HG03060 (cell line): ENCODE measurements at regions not wholly inside any gene's neighbourhood (a gene's known extent, or its start where the extent isn't known, plus 50 kb on each side); places are given as distances from the start of the nearest gene placed in this dataset.
"Not testable (repeated sequence)": the region's sequence is repeated elsewhere in the genome, so short reads cannot be mapped to it uniquely, and the experiment has no call there.

Experiments used
- ATAC-seq: cut with Tn5 transposase; IDR thresholded peaks from one replicate; pipeline ENCODE4 v1.9.1; 2021; ENCODE audit warnings: low read depth, moderate number of reproducible peaks; ENCODE audit not compliant: unreplicated experiment

DNA sequence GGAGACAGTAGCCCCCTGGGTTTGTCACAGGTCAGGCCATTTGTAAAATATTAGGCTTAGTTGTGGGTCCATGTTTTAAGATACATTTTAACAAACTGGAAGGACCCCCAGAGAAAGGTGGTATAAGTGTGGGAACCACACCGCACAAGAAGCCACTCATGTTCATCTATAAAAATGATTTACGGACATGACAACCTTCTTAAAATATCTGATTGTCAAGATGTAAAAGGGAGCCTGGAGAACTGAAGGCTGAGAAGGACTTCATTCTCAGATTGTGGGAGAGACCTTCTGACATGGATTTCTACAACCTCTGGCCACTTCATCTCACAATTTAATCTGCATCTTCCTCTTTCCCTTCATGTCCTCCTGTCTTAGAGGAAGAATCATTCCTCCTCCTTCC is 102.4 kb downstream of the VCPKMT start:
- no peak for ATAC-seq

DNA sequence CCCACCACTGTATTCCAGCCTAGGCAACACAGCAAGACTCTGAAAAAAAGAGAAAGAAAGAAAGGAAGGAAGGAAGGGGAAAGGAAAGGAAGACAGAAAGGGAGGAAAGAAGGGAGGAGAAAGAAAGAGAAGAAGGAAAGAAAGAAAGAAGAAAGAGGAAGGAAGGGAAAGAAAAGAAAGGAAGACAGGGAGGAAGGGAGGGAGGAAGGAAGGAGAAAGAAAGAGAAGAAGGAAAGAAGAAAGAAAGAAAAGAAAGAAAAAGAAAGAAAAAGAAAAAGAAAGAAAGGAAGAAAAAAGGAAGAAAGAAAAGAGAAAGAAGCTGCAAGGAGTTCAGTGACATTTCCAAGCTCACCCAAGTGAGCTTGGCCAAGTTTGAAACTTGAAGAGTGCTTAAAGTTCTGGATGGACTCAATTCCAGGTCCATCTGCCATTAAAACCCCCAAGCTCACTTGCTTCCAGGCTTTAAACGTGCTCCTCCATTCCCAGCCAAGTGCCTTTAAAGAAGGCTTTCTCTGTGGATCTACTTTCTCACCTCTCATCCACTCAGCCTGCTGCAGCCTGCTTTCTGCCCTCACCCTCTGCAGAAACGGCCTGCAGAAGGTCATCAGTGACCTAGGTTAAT is 101.5 kb downstream of the VCPKMT start:
- no peak for ATAC-seq

DNA sequence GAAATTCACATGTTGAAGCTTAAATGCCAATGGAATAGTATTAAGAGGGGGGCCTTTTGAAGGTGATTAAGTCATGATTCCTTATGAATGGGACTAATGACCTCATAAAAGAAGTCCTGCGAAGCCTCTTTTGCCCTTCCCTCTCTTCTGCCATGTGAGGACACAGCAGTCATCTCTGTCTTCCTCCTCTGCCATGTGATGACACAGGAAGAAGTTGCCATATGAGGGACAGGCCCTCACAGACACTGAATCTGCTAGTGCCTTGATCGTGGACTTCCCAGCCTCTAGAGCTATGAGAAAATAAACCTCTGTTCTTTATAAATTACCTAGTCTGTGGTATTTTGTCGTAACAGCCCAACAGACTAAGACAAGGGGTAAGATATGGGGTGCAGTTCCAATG is 100.7 kb downstream of the VCPKMT start:
- ATAC-seq = no peak

DNA sequence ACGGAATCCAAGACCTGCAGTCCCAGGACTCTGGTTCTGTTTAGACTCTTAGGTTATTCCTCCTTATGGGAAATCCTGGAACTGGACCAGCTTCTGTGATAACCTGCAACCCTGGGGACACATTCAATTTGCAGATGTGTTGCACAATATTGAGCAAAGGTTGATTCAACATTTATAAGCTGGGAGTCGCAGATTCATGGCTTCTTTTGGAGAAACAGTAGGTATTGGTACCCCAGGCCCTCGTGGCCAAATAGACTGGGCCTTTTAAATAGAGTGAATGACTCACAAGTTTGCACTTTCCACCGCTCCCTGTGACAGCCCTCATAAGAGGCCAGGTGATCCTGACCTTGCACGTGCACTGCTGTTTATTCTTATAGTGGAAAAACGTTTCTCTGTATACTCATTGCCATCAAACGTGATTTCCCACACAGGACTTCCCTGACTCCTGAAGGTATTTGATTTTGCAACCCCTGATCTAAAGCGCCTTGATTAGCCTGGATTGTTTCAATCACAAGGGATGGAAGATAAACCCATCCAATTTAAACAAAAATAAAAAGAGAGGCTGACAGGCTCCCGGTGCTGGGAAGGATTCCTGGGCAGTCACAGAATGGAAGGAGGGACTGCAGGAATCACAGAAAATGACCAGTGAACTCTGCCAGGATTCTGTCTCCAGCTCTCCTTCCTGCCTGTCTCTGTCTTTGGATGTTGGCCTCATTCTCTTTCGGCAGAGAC is 98.0 kb downstream of the VCPKMT start:
- ATAC-seq = no peak

DNA sequence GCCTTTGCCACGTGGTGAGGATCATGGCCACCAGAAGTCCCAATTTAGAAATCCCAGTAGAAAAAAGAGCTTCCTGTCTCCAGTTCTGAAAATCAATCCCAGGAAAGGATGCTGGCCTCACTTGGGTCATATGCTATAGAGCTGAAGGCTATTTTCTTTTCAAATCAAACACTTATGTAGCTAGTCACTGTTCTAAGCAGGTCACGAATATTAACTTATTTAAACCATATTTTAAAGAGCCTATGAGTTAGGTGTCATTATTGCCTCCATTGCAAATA is 97.5 kb downstream of the VCPKMT start:
- ATAC-seq = no peak

DNA sequence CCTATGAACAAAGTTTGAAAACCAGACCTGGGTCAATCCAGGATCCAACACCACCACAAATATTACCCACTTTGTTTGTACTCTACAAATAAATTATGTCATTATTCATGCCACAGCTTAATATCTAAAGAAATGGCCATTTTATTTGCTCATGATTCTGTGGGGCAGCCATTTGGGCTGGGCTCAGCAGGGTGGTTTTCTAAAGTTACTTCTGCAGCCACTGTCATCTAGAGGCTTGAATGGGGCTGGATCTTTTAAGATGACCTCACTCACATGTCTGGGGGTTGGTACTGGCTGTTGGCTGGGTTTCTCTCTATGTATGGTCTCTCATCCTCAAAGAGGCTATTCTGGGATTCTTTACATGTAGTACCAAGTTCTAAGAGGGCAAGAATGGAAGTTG is 96.2 kb downstream of the VCPKMT start:
- no peak for ATAC-seq

DNA sequence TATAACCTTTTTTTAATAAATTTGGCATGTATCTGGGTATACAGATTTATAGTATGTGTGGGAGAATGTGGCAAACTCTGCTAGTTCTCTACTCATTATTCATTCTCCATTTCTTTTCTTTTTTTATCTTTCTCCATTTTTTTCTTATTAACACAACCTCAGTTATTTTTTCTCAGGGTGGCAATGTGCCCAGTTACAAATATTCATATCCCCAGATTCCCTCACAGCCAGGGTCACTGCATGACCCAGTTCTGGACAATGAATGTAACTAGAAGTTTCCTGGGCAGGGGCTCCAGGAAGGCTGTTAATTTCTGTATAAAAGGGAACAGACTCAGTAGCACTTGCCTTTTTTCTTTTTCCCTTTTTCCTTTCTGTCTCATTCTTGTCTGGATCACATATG is 95.6 kb downstream of the VCPKMT start:
- no peak for ATAC-seq

DNA sequence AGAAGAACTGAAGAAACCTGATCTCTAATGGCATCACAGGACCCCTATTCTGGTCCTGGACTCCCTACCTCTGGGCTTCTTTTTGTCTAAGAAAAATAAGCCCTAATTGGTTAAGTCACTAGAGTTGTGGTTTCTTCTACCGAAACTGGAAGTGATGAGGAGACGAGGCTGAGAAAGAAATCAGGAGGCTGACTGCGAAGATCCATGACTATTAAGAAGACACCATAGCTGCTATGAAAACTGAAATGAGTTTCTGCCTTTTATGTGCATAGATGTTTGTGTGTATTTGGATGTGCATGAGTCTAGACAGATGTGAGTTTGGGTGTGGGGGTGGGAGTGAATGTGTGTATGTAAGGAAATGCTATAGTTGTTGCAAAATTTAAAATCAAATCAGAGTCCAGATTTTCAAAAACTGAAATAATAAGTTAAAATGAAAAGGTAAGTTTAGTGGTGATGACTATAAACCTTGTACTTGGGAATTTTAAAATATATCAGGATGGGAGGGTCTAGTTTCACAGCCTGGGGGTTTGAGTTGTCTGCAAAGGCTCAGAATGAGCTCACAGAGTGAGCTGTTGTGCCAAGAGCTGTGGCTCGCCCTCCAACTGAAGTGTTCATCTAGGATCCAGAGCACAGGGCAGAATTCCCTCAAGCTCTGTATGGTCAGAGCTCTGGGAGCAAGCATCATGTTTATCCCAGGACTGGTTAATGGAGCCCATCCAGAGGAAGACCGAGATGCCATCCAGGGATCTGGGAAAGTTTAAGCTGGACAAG is 94.9 kb downstream of the VCPKMT start:
- ATAC-seq = no peak

DNA sequence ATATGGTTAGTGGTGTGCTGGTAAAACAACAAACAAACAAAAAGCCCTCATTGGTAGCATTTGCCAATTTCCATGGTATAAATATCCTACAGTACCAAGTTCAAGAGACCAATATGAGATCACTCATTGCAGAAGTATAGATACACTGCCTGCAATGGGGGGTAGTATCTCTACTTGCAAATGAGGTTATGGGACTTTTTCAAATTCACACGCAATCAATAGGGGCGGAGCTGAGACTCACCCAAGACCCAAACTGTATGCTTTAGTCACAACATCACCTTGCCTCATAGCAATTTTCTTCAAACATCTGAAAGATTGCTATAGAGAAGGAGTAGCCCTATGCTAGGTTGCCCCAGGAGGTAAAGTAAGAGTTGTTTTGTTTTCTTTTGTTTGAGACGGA is 93.7 kb downstream of the VCPKMT start:
- ATAC-seq = no peak

DNA sequence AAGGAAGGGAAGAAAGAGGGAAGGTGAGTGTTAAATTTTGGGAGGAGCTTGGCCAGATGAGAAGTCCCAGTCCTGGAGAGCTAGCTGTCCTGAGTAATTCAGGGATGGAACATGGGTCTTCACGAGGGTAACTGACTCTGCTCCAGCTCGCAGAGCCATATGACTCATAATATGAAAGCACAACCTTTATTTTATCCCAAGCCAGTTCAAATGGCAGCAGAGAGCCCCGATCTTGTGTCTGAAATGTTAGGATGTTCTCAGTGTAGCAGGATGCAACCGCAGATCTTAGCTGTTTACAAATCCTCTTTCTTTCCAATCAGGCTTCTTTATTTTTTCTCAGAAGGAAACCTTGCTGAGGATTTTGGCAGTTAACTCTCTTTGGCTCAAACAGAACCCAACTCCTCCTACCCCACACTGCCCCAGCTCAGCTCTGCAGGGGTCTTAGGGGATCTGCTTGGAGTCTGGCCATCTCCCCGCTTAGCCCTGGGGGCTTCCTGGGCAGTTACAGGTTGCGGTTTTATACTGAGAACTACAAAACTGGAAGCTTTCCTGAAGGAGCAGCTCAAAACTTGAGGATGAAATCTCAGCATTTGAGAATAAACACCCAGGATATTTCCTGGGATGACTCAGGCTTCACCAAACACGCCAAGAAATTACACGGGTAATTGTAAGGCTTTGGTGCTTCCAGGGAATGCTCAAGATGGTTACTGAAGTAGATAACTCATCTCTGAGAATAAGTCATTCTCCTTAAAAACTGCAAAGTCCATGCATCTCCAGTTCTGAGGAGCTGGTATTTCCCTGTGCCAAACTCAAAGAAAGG is 92.5 kb downstream of the VCPKMT start:
- no peak for ATAC-seq

DNA sequence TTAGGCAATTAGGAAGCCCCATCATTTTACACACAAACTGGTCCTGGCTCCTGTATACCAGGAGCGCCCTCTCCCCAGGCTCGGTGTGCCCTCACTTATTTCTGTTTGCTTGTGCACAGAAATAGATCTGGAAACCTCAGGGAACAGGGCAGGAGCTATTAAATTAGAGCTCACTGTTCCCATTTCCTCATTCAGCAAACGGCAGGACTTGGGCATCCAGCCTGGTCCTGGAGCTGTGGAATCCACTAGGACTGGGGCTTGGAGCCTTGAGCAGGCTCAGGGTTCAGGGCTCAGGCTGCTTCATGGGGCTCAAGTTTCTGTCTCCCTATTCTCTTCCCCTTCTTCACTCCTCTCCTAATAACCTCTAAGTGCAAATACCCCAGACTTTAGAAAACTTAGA is 91.3 kb downstream of the VCPKMT start:
- no peak for ATAC-seq

DNA sequence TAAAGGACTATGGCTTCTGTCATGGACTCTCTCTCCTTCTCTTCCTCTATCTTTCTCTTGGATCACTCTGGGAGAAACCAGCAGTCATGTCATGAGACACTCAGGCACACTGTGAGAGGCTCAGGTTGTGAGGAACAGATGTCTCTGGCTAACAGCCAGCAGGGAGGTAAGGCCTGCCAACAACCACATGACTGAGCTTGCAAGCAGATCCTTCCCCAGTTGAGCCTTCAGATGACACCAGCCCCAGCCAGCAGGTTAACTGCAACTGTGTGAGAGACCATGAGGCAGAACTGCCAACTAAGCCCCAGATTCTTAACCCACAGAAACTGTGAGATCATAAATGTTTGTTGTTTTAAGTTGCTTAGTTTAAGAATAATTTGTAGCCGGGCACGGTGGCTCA is 90.6 kb downstream of the VCPKMT start:
- no peak for ATAC-seq

DNA sequence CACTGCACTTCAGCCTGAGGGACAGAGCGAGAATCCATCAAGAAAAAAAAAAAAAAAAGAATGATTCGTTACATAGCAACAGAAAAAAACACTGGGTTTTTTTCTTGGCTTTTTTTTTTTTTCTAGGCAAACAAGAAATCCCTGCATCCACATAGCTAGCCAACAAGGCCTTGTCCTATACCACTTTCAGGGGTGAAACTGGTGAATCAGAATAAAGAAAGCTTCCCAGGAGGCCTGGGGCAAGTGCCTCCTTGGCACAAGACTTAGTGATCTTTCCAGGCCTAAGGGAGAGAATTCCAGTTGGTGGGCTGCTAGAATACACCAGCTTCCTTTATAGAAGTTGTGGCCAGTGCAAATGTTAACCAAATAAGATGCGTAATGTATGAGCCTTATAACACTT is 90.0 kb downstream of the VCPKMT start:
- no peak for ATAC-seq

DNA sequence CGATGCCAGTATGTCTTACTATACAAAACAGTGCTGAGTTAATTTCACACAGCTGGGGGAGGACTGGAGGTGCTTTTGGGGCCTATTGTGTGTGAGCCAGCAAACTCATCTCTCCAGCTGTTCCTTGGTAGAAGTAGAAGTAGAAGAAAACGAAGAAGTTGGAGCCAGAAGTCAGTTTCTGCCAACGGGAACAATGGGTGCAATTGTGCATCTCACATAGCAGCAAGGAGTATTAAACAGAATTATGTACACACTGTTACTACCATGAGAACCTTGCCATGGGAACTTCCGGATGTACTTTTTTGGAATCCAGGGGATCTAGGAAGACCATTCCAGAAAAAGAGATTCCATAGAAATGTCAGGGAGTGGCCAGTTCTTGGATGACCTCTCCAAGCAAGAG is 88.6 kb downstream of the VCPKMT start:
- ATAC-seq = no peak

DNA sequence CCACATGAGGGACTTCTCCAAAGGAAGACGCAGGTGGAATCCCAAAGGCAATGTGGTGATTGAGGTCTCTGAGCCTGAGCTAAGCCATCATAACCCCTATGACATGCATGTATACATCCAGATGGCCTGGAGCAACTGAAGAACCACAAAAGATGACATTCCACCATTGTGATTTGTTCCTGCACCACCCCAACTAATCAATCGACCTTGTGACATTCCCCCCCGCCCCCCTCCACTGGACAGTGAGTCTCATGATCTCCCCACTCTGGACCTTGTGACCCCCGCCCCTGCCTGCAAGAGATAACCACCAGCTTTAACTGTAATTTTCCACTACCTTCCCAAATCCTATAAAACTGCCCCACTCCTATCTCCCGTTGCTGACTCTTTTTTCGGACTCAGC is 87.9 kb downstream of the VCPKMT start:
- ATAC-seq = no peak

DNA sequence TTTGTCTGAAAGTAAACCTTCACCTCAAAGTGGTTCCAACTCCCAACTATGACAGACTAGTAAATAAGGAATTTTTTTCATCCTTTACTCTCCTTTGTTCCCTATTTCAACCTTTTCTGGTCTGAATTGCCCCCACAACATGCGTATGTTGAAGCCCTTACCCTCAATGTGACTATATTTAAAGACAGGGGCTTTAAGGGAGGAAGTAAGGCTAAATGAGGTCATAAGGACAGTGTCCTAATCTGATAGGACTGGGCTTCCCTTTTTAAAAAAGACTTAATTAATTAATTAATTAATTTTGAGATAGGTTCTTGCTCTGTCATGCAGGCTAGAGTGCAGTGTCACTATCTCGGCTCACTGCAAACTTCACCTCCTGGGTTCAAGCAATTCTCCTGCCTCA is 86.3 kb downstream of the VCPKMT start:
- ATAC-seq = no peak

DNA sequence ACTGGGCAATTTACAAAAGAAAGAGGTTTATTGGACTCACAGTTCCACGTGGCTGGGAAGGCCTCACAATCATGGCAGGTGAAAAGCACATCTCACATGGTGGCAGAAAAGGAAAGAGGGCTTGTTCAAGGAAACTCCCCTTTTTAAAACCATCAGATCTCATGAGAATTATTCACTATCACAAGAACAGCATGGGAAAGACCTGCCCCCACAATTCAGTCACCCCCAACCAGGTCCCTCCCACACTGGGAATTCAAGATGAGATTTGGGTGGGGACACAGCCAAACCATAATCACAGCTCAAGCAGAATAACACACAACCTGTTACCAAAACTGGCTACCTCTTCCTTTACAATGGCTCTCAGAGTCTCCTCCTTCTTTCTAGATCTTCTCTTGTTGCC is 85.5 kb downstream of the VCPKMT start:
- ATAC-seq = not testable (repeated sequence)

DNA sequence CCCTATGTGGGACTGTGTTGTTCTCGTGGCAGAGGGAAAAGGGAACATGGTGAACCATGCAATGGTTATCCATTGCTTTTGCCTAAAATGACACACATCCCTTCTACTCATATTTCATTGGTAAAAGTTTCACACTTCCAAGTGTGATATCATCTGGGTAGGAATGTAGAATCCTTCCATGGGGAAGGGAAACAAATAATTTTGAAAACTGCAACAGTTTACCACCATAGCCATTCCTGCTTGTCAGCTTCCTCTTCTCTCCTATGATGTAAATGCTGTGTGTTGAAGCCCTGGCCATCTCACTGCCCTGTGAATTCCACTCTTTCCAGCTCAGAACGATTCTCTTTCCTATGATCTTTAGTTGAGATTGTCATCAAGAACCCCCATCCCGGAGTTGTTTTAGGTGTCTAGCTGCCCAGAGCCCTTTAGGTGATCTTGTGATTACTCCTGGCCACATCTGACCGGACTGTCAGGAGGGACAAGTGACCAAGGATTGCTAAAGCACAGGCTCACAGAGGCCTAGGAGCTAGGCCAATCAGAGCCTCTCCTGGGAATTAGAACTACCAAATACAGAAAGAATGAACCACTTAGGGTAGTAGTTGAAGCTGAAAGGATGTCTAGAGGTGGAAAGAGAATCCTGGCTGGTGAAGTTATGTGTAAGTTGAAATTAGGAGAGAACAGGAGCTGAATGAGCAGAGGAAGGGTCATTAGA is 84.6 kb downstream of the VCPKMT start:
- ATAC-seq = no peak

DNA sequence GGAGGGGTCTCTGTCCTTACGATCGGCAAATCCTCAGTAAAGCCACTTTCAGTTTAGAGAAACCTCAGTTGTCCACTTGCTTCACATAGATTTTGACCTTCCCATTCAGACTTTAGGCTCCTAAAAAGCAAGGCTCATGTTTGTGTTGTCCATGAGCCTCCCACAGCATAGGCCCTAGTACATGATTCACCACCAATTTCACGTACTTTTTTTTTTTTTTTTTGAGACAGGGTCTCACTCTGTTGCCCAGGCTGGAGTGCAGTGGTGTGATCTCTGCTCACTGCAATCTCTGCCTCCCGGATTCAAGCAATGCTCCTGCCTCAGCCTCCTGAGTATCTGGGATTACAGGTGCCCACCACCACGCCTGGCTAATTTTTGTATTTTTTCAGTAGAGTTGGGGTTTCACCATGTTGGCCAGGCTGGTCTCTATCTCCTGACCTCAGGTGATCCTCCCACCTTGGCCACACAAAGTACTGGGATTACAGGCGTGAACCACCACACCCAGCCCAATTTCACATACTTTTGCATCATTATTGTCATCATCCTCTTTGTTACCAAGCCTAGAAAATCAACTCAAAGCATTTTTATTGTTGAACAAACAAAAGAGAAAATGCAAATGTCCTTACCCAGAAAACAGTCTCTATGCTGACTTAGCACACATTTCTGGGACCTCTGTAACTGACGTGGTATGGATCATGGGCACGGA is 83.8 kb downstream of the VCPKMT start:
- not testable (repeated sequence) for ATAC-seq

DNA sequence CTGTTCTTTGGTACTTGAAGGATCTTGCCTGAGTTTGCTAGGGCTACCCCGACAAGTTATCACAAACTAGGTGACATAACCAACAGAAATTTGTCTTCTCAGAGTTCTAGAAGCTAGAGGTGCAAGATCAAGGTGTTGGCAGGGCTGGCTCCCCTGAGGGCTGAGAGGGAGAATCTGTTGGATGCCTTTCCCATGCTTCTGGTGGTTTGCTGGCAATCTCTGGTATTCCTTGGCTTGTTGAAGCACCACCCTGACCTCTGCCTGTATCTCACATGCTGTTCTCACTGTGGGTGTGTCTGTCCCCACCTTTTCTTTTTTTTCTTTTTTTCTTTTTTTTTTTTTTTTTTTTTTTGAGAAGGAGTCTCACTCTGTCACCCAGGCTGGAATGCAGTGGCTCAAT is 81.2 kb downstream of the VCPKMT start:
- no peak for ATAC-seq
